ENCODE measurements at regions not wholly inside any gene's neighbourhood (a gene's known extent, or its start where the extent isn't known, plus 50 kb on each side); places are given as distances from the start of the nearest gene placed in this dataset.
A peak's percentile ranks its signal among the peaks of the same experiment; 100 is the strongest.

DNA sequence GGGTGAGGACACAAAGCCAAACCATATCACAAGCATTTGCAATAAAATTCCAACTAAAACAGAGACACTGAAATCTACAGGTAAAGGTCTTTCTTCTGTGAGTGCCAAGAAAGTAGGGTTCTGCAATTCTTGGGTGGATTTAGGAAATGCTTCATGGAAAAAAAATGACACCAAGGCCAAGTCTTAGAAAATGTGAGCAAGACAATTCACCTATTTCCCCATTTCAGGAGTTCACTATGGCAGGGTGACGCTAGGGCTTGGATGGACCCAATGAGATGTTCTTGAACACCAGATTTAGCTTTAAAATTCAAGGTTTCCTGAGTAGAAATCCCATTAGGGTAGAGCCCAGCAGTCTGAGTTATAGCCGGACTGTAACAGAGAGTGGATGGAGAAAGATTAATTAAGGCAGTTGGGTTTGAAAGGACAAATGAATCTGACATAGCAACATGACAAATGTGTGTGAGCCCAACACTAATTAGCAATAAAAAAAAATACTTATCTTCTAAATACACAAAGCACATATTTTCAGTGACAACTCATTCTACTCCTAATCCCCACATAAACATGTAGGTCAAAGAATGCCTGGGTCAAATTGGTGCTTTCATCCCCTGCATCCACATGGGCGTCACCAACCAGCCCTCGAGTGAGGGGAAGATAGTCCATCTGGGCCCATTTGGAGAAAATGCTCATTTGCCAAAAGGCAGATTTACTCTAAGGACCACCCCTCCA, 180.4 kb upstream of the JARID2 start:
- peak; percentile 60 for DNase-seq (ENCODE audit: insufficient read length, low spot score, missing footprints)

DNA sequence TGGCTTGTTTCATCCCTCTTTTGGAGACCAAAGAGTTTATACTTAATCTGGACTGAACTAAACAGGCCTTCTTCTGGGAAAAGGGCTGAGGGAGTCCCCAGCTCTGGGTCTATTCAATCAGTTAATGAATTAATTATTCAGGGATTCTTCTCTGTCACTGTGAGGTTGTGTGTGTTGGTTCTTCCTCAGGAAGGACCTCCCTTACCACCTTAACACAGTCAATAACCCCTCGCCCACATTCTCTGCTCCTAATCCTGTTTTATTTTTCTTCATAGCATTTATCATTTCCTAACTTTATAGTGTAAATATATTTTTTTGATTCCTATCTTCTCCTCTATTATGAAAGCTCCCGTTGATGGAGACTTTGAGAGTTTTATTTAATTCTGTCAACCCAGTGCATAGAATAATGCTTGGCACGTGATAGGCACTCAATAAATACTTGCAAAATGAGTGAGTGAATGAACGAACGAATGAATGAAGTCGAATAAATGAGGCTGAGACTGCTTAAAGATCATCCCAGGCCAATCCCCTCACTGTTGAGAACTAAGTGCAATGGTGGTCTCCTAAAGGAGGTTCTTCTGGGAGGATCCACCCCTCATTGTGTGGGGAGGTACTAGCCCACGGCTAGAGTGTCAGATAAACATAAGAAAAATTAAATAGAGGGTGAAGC, 179.6 kb upstream of the JARID2 start:
- Histone ChIP-seq H3K4me3 (ENCODE audit: insufficient read depth, low read length) (no peak overlapping the region), H3K27me3 (ENCODE audit: insufficient read depth, low read length) (no peaks in the 10 kb centered on the region), H3K27ac (ENCODE audit: low read depth, low read length) (peak overlapping the region; percentile 83), H4K20me1 (ENCODE audit: insufficient read depth, low read length) (no peaks in the 10 kb centered on the region), H3K79me2 (ENCODE audit: insufficient read depth, low read length) (no peaks in the 10 kb centered on the region), H2AFZ (ENCODE audit: low read length) (peak overlapping the region; percentile 39), H3K36me3 (ENCODE audit: insufficient read depth, low read length) (no peaks in the 10 kb centered on the region), H3K9me3 (ENCODE audit: low read depth, low read length) (no peaks in the 10 kb centered on the region), H3K4me1 (ENCODE audit: insufficient read depth, low read length) (peaks cover 30% of the 10 kb centered on the region), H3K4me2 (ENCODE audit: insufficient read depth, low read length) (peak overlapping the region; percentile 55)
- peak; percentile 23 for DNase-seq (ENCODE audit: insufficient read length, low spot score, missing footprints)
- TF ChIP-seq, protein P1, sequence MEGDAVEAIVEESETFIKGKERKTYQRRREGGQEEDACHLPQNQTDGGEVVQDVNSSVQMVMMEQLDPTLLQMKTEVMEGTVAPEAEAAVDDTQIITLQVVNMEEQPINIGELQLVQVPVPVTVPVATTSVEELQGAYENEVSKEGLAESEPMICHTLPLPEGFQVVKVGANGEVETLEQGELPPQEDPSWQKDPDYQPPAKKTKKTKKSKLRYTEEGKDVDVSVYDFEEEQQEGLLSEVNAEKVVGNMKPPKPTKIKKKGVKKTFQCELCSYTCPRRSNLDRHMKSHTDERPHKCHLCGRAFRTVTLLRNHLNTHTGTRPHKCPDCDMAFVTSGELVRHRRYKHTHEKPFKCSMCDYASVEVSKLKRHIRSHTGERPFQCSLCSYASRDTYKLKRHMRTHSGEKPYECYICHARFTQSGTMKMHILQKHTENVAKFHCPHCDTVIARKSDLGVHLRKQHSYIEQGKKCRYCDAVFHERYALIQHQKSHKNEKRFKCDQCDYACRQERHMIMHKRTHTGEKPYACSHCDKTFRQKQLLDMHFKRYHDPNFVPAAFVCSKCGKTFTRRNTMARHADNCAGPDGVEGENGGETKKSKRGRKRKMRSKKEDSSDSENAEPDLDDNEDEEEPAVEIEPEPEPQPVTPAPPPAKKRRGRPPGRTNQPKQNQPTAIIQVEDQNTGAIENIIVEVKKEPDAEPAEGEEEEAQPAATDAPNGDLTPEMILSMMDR (IDR thresholded peaks at IDR 0.05; ENCODE audit: extremely low read depth, low read depth, low read length): no peak

More for the DNA sequence above, 180.4 kb upstream of the JARID2 start:
- no peaks in the 10 kb centered on the region for H3K27me3 ChIP-seq (ENCODE audit: insufficient read depth, low read length)
- no peaks in the 10 kb centered on the region for H3K36me3 ChIP-seq (ENCODE audit: insufficient read depth, low read length)
- no peak overlapping the region for H3K4me2 ChIP-seq (ENCODE audit: insufficient read depth, low read length)
- H4K20me1 ChIP-seq (ENCODE audit: insufficient read depth, low read length): no peaks in the 10 kb centered on the region
- H3K4me3 ChIP-seq (ENCODE audit: insufficient read depth, low read length): no peak overlapping the region
- peaks cover 30% of the 10 kb centered on the region for H3K4me1 ChIP-seq (ENCODE audit: insufficient read depth, low read length)
- TF ChIP-seq, protein P1 (IDR thresholded peaks at IDR 0.05; ENCODE audit: extremely low read depth, low read depth, low read length): no peak
- no peak overlapping the region for H2AFZ ChIP-seq (ENCODE audit: low read length)
- no peaks in the 10 kb centered on the region for H3K9me3 ChIP-seq (ENCODE audit: low read depth, low read length)
- H3K27ac ChIP-seq (ENCODE audit: low read depth, low read length): peak overlapping the region; percentile 83
- no peaks in the 10 kb centered on the region for H3K79me2 ChIP-seq (ENCODE audit: insufficient read depth, low read length)

DNA sequence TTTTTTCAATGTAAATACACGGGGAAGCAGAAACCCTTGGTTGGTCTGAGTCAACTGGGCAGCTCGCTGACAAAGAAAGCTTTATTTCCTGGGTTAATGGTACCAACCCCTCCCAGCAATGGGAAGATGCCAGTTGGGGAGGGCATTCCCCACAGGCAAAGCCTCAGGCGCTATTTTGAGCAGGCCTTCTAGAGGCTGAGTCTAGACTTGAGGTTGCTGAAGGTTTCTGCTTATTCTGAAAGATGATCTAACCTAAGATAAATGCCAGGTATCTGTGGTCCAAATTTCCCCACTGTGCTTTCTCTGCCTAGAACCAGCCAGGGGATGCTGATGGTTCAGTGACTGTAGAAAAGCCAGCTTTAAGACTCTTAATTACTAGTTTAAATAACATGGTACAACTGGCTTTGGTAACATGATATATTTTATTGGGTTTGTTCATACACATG, 172.5 kb upstream of the JARID2 start:
- no peaks in the 10 kb centered on the region for H4K20me1 ChIP-seq (ENCODE audit: insufficient read depth, low read length)
- no peaks in the 10 kb centered on the region for H3K27me3 ChIP-seq (ENCODE audit: insufficient read depth, low read length)
- H2AFZ ChIP-seq (ENCODE audit: low read length): peak overlapping the region; percentile 3
- H3K79me2 ChIP-seq (ENCODE audit: insufficient read depth, low read length): no peaks in the 10 kb centered on the region
- peak; percentile 42 for DNase-seq (ENCODE audit: insufficient read length, low spot score, missing footprints)
- H3K9me3 ChIP-seq (ENCODE audit: low read depth, low read length): no peaks in the 10 kb centered on the region
- no peaks in the 10 kb centered on the region for H3K4me1 ChIP-seq (ENCODE audit: insufficient read depth, low read length)
- no peaks in the 10 kb centered on the region for H3K36me3 ChIP-seq (ENCODE audit: insufficient read depth, low read length)
- TF ChIP-seq, protein P1 (IDR thresholded peaks at IDR 0.05; ENCODE audit: extremely low read depth, low read depth, low read length): no peak
- no peak overlapping the region for H3K27ac ChIP-seq (ENCODE audit: low read depth, low read length)
- no peak overlapping the region for H3K4me3 ChIP-seq (ENCODE audit: insufficient read depth, low read length)
- H3K4me2 ChIP-seq (ENCODE audit: insufficient read depth, low read length): no peak overlapping the region

DNA sequence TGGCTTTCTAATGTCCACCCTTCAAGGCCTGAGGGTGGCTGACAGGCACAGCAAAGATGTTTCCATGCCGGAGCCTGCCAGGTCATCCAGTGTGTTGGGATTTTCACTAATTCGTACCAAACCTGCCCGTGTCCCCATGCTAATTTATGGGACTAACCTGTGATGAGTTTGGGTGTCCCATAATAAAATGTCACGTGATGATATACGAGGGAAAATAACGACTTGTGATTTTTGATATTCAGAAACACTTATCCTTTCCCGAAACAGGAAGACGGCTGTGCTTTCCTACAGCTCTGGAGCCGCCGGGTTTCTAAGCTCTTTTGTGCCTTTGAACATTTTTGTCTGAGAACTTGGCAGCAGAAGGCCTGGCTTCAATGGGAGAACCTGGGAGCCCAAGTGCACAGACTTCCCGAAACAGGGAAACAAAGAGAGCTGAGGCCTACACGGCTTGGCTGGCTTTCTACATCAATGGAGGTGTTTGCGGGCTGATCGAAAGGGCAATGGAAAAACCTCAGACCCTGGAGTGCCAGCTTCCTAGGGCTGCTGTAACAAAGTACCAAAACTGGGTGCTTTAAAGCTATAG, 171.9 kb upstream of the JARID2 start:
- no peak overlapping the region for H3K4me2 ChIP-seq (ENCODE audit: insufficient read depth, low read length)
- TF ChIP-seq, protein P1 (IDR thresholded peaks at IDR 0.05; ENCODE audit: extremely low read depth, low read depth, low read length): no peak
- H4K20me1 ChIP-seq (ENCODE audit: insufficient read depth, low read length): no peaks in the 10 kb centered on the region
- no peak for DNase-seq (ENCODE audit: insufficient read length, low spot score, missing footprints)
- no peaks in the 10 kb centered on the region for H3K4me1 ChIP-seq (ENCODE audit: insufficient read depth, low read length)
- no peak overlapping the region for H3K4me3 ChIP-seq (ENCODE audit: insufficient read depth, low read length)
- no peaks in the 10 kb centered on the region for H3K27me3 ChIP-seq (ENCODE audit: insufficient read depth, low read length)
- no peaks in the 10 kb centered on the region for H3K79me2 ChIP-seq (ENCODE audit: insufficient read depth, low read length)
- no peaks in the 10 kb centered on the region for H3K36me3 ChIP-seq (ENCODE audit: insufficient read depth, low read length)
- no peaks in the 10 kb centered on the region for H3K9me3 ChIP-seq (ENCODE audit: low read depth, low read length)
- H3K27ac ChIP-seq (ENCODE audit: low read depth, low read length): no peak overlapping the region
- no peak overlapping the region for H2AFZ ChIP-seq (ENCODE audit: low read length)
